HEK293T (cell line): ENCODE measurements at regions not wholly inside any gene's neighbourhood (a gene's known extent, or its start where the extent isn't known, plus 50 kb on each side); places are given as distances from the start of the nearest gene placed in this dataset.

Experiments used
- ARNT ChIP-seq: fragments of 450-650 bp; IDR thresholded peaks from 2 replicates; pipeline ENCODE4 v1.6.1; 2017; ENCODE audit warnings: mild to moderate bottlenecking
- ELF4 ChIP-seq: fragments of 450-650 bp; IDR thresholded peaks from 2 replicates; pipeline ENCODE4 v1.6.1; 2017; ENCODE audit warnings: antibody characterized with exemption
- FOXK2 ChIP-seq: fragments of 450-650 bp; IDR thresholded peaks from 2 replicates; pipeline ENCODE4 v1.6.1; 2016; ENCODE audit warnings: mild to moderate bottlenecking
- HDGF ChIP-seq: fragments of 450-650 bp; IDR thresholded peaks from 2 replicates; pipeline ENCODE4 v1.6.1; 2017; ENCODE audit warnings: antibody characterized with exemption, borderline replicate concordance
- NFRKB ChIP-seq: fragments of 450-650 bp; IDR thresholded peaks from 2 replicates; pipeline ENCODE4 v1.6.1; 2016; ENCODE audit warnings: mild to moderate bottlenecking, moderate library complexity

DNA sequence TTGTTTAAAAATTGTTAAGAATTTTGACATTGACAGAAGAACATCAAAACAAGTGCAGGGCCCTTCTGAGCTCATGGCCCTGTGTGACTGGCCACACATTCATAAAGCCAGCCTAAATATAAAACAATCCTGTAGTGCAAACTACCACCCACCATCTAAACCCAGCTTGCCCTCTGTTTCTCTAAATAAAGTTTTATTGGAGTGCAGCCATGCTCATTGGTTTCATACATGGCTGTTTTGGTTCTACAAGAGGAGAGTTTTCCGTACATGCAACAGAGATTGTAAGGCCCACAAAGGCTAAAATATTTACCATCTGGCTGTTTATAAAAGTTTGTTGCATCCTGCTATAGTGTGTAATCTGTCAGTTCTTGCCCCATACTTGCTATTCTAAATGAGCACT lies 54.6 kb upstream of the TRIM24 start:
- no peak for TF ChIP-seq FOXK2
- TF ChIP-seq ELF4 = no peak
- no peak for TF ChIP-seq ARNT
- no peak for TF ChIP-seq NFRKB
- TF ChIP-seq HDGF = no peak
